Ascending aorta (tissue), 2 donors: ENCODE measurements at regions not wholly inside any gene's neighbourhood (a gene's known extent, or its start where the extent isn't known, plus 50 kb on each side); places are given as distances from the start of the nearest gene placed in this dataset.

Source experiments
- DNase-seq, 2 donors: peaks; one replicate each; pipeline ENCODE4 v3.0.0-alpha.2; 2019; ENCODE audit warnings: low spot score in 2 of 2
- H3K27ac ChIP-seq, 2 donors: fragments of 200-600 bp; sonication (generic); one replicate each; pipeline ENCODE4 v1.5.1; 2016 to 2017; ENCODE audit warnings: mild to moderate bottlenecking in 1 of 2
- H3K27me3 ChIP-seq: fragments of 200-600 bp; sonication (generic); one replicate; pipeline ENCODE4 v1.5.1; 2017
- H3K36me3 ChIP-seq, 2 donors: fragments of 200-600 bp; sonication (generic); one replicate each; pipeline ENCODE4 v1.5.1; 2016
- H3K4me1 ChIP-seq, 2 donors: fragments of 200-600 bp; sonication (generic); one replicate each; pipeline ENCODE4 v1.5.1; 2016 to 2017; ENCODE audit warnings: mild to moderate bottlenecking in 1 of 2
- H3K4me3 ChIP-seq, 2 donors: fragments of 200-600 bp; sonication (generic); one replicate each; pipeline ENCODE4 v1.5.1; 2016 to 2017; ENCODE audit warnings: mild to moderate bottlenecking in 1 of 2
- H3K9me3 ChIP-seq, 2 donors: fragments of 200-600 bp; sonication (generic); one replicate each; pipeline ENCODE4 v1.5.1; 2016
- intact Hi-C: fragments of 100-400 bp; cut with DNase I; formaldehyde crosslinking; loops from one replicate; pipeline ENCODE4 v1.15.1; 2023
- TF ChIP-seq, protein P1 (sequence below), 3 experiments: fragments of 200-600 bp in 2 of 3; fragments of 450-650 bp in 1 of 3; sonication (generic) in 2 of 3; IDR thresholded peaks; one replicate each; pipeline ENCODE4 v1.5.1; 2016 to 2019; ENCODE audit warnings: antibody characterized with exemption in 3 of 3, mild to moderate bottlenecking in 1 of 3, moderate library complexity in 1 of 3

DNA sequence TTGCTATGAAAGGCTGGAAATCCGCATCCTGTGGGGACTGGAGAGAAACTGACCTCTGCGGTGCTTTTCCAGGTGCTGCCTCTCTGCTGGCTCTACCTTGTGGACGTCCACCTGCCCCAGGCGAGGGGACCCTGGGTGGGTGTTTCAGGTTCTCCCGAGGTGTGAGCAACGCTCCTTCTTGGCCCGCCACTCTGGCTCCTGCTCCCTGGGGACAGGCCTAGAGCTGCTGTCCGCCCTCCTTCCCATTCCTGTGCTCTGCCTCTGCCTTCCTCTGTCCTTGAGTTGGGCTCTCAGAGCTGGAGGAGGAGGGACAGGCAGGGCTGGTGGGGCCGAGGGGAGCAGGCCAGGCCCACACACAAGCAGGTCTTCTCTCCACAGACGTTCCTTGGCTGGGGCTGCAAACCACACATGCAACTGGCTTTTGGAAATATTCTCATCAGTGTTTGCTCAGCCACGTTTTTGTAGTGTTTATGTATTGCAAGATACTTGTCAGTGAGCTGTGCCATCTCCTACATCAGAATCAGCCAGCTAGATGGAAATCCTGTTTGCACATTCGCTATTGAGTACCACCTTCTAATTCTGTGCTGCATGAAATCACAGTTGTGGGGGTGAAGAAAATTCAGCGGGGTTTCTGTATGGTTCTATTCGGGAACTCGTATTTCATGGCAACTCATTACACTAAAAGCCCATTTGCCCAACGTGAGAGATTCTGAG lies 1115.0 kb downstream of the BRD1 start:
- TF ChIP-seq, protein P1, sequence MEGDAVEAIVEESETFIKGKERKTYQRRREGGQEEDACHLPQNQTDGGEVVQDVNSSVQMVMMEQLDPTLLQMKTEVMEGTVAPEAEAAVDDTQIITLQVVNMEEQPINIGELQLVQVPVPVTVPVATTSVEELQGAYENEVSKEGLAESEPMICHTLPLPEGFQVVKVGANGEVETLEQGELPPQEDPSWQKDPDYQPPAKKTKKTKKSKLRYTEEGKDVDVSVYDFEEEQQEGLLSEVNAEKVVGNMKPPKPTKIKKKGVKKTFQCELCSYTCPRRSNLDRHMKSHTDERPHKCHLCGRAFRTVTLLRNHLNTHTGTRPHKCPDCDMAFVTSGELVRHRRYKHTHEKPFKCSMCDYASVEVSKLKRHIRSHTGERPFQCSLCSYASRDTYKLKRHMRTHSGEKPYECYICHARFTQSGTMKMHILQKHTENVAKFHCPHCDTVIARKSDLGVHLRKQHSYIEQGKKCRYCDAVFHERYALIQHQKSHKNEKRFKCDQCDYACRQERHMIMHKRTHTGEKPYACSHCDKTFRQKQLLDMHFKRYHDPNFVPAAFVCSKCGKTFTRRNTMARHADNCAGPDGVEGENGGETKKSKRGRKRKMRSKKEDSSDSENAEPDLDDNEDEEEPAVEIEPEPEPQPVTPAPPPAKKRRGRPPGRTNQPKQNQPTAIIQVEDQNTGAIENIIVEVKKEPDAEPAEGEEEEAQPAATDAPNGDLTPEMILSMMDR (IDR thresholded peaks at IDR 0.05): no peak
- Histone ChIP-seq H3K36me3 (peaks cover 0 to 10% of the 10 kb centered on the region in 2 donors), H3K27me3 (no peaks in the 10 kb centered on the region), H3K4me1 (no peaks in the 10 kb centered on the region), H3K27ac (no peak overlapping the region), H3K4me3 (no peak overlapping the region), H3K9me3 (peaks cover 0 to 15% of the 10 kb centered on the region in 2 donors)
- no peak for DNase-seq
- intact Hi-C loops: no loop called here

DNA sequence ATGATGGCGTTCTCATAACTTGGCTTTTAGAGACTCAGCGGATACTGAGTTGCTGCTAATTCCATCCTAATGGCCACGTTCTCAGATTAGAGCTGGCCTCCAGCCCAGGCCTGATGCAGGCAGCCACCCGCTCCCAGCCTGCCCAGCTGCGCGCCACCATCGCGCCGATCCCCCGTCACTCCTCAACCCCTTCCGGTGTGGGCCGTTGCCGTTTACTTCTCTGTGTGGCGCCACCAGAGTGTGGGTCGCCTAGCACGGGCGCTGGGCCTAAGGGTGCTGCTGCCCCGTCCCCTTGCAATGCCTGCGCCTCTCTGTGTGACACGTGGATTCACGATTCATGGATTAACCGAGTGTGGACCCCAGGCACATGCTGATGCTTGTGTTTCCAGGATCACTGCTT lies 1116.0 kb downstream of the BRD1 start:
- H3K27ac ChIP-seq: no peak overlapping the region
- H3K36me3 ChIP-seq: peaks cover 0 to 13% of the 10 kb centered on the region in 2 donors
- H3K9me3 ChIP-seq: peaks cover 0 to 15% of the 10 kb centered on the region in 2 donors
- H3K4me1 ChIP-seq: no peaks in the 10 kb centered on the region
- H3K4me3 ChIP-seq: no peak overlapping the region
- intact Hi-C loops: no loop called here
- TF ChIP-seq, protein P1 (IDR thresholded peaks at IDR 0.05): no peak
- no peak for DNase-seq
- no peaks in the 10 kb centered on the region for H3K27me3 ChIP-seq

DNA sequence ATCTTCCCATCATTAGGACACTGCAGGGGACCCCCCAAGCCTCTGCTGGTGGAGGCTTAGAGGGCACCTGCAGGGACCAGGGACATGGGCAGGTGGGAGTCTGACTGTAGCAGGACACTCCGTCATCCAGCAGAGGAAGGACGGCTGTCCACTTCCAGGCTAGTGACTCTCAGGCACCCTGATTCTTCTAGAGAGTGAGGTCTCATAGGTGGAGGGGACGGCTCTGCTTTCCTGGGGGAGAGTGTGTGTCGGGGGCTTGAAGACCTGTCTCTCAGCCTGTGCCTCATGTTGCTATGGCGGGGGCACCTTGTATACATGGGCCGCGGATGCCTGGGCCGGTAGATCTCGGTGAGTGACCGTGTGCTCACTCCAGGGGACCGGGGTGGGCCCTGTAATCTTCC lies 1116.6 kb downstream of the BRD1 start:
- intact Hi-C loops: no loop called here
- Histone ChIP-seq H3K4me3 (no peak overlapping the region), H3K36me3 (peaks cover 0 to 13% of the 10 kb centered on the region in 2 donors), H3K27ac (no peak overlapping the region), H3K27me3 (no peaks in the 10 kb centered on the region), H3K4me1 (no peaks in the 10 kb centered on the region), H3K9me3 (peaks cover 0 to 15% of the 10 kb centered on the region in 2 donors)
- no peak for DNase-seq
- TF ChIP-seq, protein P1 (IDR thresholded peaks at IDR 0.05): no peak

DNA sequence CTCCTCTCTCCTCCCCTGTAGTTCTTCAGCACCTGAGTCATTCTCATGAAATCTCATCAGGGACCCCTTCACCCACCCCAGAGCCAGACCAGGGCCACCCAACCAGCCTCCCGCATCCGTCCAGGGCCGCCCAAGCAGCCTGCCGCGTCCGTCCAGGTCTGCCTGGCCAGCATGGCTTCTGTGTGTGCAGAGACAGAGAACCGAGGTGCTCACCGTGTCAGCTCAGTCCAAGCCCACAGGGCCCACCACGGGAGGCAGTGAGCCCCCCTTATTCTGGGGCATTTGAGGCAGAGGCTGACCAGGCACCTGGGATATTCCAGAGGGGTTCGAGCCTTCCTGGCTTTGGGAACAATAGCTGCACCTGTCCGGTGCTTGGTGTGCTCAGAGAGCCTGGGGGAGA lies 1117.3 kb downstream of the BRD1 start:
- DNase-seq: no peak
- H3K36me3 ChIP-seq: peaks cover 0 to 13% of the 10 kb centered on the region in 2 donors
- H3K4me3 ChIP-seq: no peak overlapping the region
- H3K4me1 ChIP-seq: no peaks in the 10 kb centered on the region
- intact Hi-C loops: no loop called here
- TF ChIP-seq, protein P1 (IDR thresholded peaks at IDR 0.05): no peak
- H3K27ac ChIP-seq: no peak overlapping the region
- peaks cover 0 to 10% of the 10 kb centered on the region in 2 donors for H3K9me3 ChIP-seq
- no peaks in the 10 kb centered on the region for H3K27me3 ChIP-seq

DNA sequence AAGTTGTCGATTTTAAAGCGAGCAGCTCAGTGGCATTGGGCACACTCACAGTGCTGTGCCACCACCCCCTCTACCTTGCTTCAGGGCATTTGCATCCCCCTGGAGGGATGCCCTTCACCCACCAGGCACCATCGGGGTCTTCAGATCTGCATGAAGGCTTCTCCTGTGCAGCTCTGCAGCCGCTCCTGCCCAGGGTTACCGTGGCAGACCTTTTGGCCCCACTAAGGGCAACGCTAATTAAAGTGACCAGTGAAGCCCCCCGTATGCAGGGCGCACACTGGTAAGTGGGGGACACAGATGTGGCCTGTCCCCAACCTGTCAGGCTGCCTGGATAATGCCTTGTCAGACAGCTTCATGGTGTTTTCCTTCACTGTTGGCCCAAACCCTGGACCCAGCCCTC lies 1117.7 kb downstream of the BRD1 start:
- no peak for DNase-seq
- intact Hi-C loops: no loop called here
- H3K9me3 ChIP-seq: peaks cover 0 to 5% of the 10 kb centered on the region in 2 donors
- peaks cover 0 to 13% of the 10 kb centered on the region in 2 donors for H3K36me3 ChIP-seq
- H3K27ac ChIP-seq: no peak overlapping the region
- TF ChIP-seq, protein P1 (IDR thresholded peaks at IDR 0.05): no peak
- H3K4me1 ChIP-seq: no peaks in the 10 kb centered on the region
- H3K4me3 ChIP-seq: no peak overlapping the region
- no peaks in the 10 kb centered on the region for H3K27me3 ChIP-seq
